ENCODE measurements at regions not wholly inside any gene's neighbourhood (a gene's known extent, or its start where the extent isn't known, plus 50 kb on each side); places are given as distances from the start of the nearest gene placed in this dataset.

DNA sequence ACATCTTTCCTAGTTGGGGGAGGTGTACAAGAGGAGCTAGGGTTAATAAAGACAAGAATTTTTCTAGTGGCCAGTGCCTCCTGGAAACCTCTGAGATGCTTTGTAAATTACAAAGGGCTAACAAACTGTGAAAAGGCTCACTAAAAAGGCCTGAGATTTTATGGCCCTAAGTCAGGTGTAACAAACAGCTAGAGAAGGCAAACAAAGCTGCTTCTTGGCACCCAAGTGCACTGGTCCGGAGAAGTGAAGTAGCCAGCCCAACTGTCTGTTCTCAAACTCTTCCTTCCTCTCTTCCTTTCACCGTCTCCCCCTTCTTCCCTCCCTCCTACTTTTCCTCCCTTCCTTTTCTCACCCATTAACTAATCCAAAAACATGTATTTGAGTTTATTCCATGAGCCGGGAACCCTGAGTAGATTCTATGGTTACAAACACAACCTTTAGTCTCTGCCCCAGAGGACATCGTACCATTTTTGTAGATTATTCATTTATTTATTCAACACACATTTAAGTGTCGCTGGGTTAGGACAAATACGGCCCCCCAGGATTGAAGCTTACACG is 143.4 kb upstream of the PCGF5 start:
- Histone ChIP-seq H3K27ac (ENCODE audit: low read length in 2 of 2) (no peak overlapping the region), H3K4me1 (ENCODE audit: control insufficient read depth in 2 of 2, insufficient read depth in 2 of 2, low read length in 2 of 2) (no peaks in the 10 kb centered on the region), H3K4me2 (replicated peaks; ENCODE audit: low read depth, low read length, poor library complexity, severe bottlenecking) (no peak overlapping the region), H3K9ac (ENCODE audit: low read length) (no peak overlapping the region), H3K27me3 (replicated peaks in 1 of 4; ENCODE audit: control extremely low read depth in 1 of 4, control insufficient read depth in 3 of 4, insufficient read depth in 4 of 4, low read length in 3 of 4) (peaks cover 0 to 4% (median 0%) of the 10 kb centered on the region in 4 experiments), H3K79me2 (ENCODE audit: control insufficient read depth, insufficient read depth, low read length) (no peaks in the 10 kb centered on the region), H3K9me3 (ENCODE audit: control extremely low read depth in 1 of 3, control insufficient read depth in 2 of 3, insufficient read depth in 1 of 3, low read length in 2 of 3) (peaks cover 0 to 4% (median 0%) of the 10 kb centered on the region in 3 donors), H3K4me3 (ENCODE audit: control extremely low read depth in 1 of 5, extremely low read depth in 1 of 5, insufficient read depth in 1 of 5, low read depth in 2 of 5, low read length in 4 of 5) (no peak overlapping the region), H2AFZ (ENCODE audit: insufficient read depth, low read depth, low read length, poor library complexity, severe bottlenecking) (no peak overlapping the region), H3K36me3 (replicated peaks in 1 of 2; ENCODE audit: control extremely low read depth in 1 of 2, control insufficient read depth in 1 of 2, extremely low read depth in 1 of 2, insufficient read depth in 2 of 2, low read length in 1 of 2) (no peaks in the 10 kb centered on the region), H4K20me1 (ENCODE audit: control insufficient read depth, insufficient read depth, low read length, poor library complexity, severe bottlenecking) (no peaks in the 10 kb centered on the region)
- TF ChIP-seq EZH2 (IDR thresholded peaks at IDR 0.05; ENCODE audit: borderline replicate concordance, insufficient read depth, low read depth, low read length, poor library complexity, severe bottlenecking) = no peak
- TF ChIP-seq, protein P1, sequence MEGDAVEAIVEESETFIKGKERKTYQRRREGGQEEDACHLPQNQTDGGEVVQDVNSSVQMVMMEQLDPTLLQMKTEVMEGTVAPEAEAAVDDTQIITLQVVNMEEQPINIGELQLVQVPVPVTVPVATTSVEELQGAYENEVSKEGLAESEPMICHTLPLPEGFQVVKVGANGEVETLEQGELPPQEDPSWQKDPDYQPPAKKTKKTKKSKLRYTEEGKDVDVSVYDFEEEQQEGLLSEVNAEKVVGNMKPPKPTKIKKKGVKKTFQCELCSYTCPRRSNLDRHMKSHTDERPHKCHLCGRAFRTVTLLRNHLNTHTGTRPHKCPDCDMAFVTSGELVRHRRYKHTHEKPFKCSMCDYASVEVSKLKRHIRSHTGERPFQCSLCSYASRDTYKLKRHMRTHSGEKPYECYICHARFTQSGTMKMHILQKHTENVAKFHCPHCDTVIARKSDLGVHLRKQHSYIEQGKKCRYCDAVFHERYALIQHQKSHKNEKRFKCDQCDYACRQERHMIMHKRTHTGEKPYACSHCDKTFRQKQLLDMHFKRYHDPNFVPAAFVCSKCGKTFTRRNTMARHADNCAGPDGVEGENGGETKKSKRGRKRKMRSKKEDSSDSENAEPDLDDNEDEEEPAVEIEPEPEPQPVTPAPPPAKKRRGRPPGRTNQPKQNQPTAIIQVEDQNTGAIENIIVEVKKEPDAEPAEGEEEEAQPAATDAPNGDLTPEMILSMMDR (IDR thresholded peaks at IDR 0.05) = no peak
- WGBS (ENCODE audit: insufficient coverage) = 89% methylated on average over 6 of the region's 7 CpGs
- intact Hi-C loops (cut with micrococcal nuclease) = no loop called here
- Mint-ChIP-seq H3K27me3 (peaks cover 11% of the 10 kb centered on the region), H3K27ac (no peak overlapping the region), H3K9me3 (ENCODE audit: insufficient read depth) (no peaks in the 10 kb centered on the region), H3K4me3 (no peak overlapping the region), H3K4me1 (no peaks in the 10 kb centered on the region)
- ChIA-PET CTCF (interaction anchor here (0.9 to 2.0 kb wide), 2 partner anchors 12 to 165 kb away, joined by 3 to 6 read pairs; no protein-coding TSS in a partner anchor), POLR2A (no interaction called here)
- ATAC-seq (ENCODE audit: low read depth) (no peak), DNase-seq (no peak)

DNA sequence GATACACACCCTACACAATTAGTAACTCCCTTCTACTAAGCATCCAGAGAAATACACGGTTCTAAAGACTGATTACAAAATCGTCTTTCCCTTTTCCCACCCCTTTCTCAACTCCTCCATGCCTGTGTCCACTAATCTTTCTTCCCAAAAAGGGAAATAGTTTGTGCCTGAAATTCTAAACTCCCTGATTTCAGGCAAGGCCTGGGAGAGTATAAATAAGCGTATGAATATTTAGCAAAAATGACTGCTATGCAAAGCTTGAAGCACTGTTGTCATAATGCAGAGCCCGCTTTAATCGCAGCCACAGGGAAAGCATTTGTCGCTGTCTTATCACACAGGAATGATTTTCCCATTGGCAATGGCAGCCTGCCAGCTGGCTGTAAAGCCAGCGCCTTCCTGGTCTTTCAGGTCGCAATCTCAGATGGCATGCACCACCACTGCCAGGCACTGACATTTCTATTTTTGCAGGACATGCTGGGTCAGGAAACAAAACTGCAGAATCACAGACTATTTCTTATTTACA is 142.9 kb upstream of the PCGF5 start:
- peaks cover 0 to 4% (median 0%) of the 10 kb centered on the region in 4 experiments for H3K27me3 ChIP-seq (replicated peaks in 1 of 4; ENCODE audit: control extremely low read depth in 1 of 4, control insufficient read depth in 3 of 4, insufficient read depth in 4 of 4, low read length in 3 of 4)
- no peaks in the 10 kb centered on the region for H3K4me1 ChIP-seq (ENCODE audit: control insufficient read depth in 2 of 2, insufficient read depth in 2 of 2, low read length in 2 of 2)
- no peak overlapping the region for H3K4me2 ChIP-seq (replicated peaks; ENCODE audit: low read depth, low read length, poor library complexity, severe bottlenecking)
- Mint-ChIP-seq H3K27me3 (peaks cover 7% of the 10 kb centered on the region), H3K27ac (no peak overlapping the region), H3K9me3 (ENCODE audit: insufficient read depth) (no peaks in the 10 kb centered on the region), H3K4me3 (no peak overlapping the region), H3K4me1 (no peaks in the 10 kb centered on the region)
- H3K9me3 ChIP-seq (ENCODE audit: control extremely low read depth in 1 of 3, control insufficient read depth in 2 of 3, insufficient read depth in 1 of 3, low read length in 2 of 3) = peaks cover 0 to 4% (median 0%) of the 10 kb centered on the region in 3 donors
- ChIA-PET POLR2A (no interaction called here), CTCF (no interaction called here)
- no peak for TF ChIP-seq EZH2 (IDR thresholded peaks at IDR 0.05; ENCODE audit: borderline replicate concordance, insufficient read depth, low read depth, low read length, poor library complexity, severe bottlenecking)
- TF ChIP-seq, protein P1 (IDR thresholded peaks at IDR 0.05) = no peak
- ATAC-seq (ENCODE audit: low read depth) = no peak
- no peak overlapping the region for H3K9ac ChIP-seq (ENCODE audit: low read length)
- intact Hi-C loops (cut with micrococcal nuclease) = no loop called here
- DNase-seq = no peak
- H2AFZ ChIP-seq (ENCODE audit: insufficient read depth, low read depth, low read length, poor library complexity, severe bottlenecking) = no peak overlapping the region
- no peak overlapping the region for H3K4me3 ChIP-seq (ENCODE audit: control extremely low read depth in 1 of 5, extremely low read depth in 1 of 5, insufficient read depth in 1 of 5, low read depth in 2 of 5, low read length in 4 of 5)
- no peaks in the 10 kb centered on the region for H4K20me1 ChIP-seq (ENCODE audit: control insufficient read depth, insufficient read depth, low read length, poor library complexity, severe bottlenecking)
- no peak overlapping the region for H3K27ac ChIP-seq (ENCODE audit: low read length in 2 of 2)
- H3K79me2 ChIP-seq (ENCODE audit: control insufficient read depth, insufficient read depth, low read length) = no peaks in the 10 kb centered on the region
- 99% methylated on average over 7 of the region's 8 CpGs for WGBS (ENCODE audit: insufficient coverage)
- H3K36me3 ChIP-seq (replicated peaks in 1 of 2; ENCODE audit: control extremely low read depth in 1 of 2, control insufficient read depth in 1 of 2, extremely low read depth in 1 of 2, insufficient read depth in 2 of 2, low read length in 1 of 2) = no peaks in the 10 kb centered on the region

Data from B cell (primary cell).